Endothelial cell of hepatic sinusoid (primary cell): ENCODE measurements at regions not wholly inside any gene's neighbourhood (a gene's known extent, or its start where the extent isn't known, plus 50 kb on each side); places are given as distances from the start of the nearest gene placed in this dataset.

Experiments used
- in situ Hi-C: cut with HindIII; loops from 2 replicates; pipeline ENCODE4 v1.10.0; 2017; ENCODE audit warnings: low sequenced_read_pairs

DNA sequence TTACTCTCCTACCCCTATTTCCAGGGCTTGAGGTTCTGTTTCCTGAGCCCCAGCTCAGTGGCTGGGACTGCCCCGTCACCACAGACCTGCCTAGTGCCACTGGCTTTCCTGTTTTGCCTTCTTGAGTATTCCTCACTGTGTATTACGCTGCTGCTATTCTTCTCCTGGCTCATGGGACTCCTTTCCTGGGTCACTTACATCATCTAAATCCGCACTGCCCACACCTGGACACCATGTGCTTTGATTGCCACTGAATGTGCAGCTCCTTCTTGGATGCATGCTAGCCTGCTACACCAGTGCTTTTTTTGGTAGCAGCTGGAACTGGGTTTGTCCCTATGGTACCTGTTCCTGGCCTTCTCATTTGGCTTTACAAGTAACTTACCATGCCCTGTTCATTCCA is 96.6 kb upstream of the PTPRM start:
- in situ Hi-C loops = no loop called here

DNA sequence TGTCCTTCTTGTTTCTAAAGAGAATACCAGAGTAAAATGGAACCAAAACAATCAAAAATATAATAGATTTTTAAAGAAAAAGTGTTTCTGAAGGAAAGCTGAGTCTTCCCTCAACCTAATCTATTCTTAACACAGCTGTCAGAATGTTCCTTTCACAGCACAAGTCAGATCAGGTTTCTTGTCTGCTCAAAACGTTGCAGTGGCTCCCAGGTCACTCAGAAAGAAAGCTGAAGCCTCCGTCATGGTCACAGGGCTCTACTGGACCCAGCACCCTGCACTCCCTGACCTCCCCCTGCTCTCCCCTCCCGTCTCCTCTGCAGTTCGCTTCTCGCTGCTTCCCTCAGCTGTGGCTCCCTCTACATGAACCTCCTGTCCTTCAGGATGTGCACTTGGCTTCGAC is 90.7 kb upstream of the PTPRM start:
- in situ Hi-C loops = loop anchor here (5.0 kb wide), 1 partner anchor 51 kb away; no protein-coding TSS in a partner anchor

DNA sequence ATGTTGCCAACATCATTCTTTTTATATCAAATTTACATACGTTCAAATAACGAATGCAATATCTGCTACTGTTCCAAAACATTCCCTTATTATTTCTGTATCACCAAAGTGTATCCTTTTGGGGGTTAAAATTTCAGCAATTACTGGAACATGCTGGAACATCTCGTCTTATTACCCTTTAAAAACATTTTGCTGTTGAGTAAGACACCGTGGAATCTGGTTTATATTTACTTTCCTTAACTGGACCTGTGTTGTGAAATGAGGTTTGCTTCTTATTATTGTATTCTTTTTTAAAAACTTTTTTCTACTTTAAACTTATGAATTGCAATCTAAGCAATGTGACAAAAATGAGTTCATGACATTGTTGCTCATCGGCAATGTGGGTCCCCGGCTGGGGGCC is 87.4 kb upstream of the PTPRM start:
- in situ Hi-C loops = loop anchor here (5.0 kb wide), 1 partner anchor 48 kb away; no protein-coding TSS in a partner anchor

DNA sequence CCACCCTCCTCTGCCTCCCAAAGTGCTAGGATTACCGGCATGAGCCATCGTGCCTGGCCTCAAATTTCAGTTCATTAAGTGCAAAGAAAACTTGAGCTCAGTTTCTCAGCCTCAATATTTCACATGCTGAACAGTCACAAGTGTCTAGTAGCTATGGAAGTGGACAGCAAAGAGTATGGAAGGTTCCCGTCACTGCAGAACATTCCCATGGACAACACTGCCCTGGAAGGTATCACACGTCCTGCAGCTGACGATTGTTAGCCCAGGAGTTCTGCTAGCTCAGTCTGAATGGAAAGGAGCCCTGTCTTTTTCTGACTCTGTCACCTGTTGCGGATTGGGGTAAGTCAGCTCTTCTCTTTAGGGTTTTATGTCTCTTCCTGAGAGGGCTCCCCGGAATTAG is 86.2 kb upstream of the PTPRM start:
- in situ Hi-C loops = no loop called here

DNA sequence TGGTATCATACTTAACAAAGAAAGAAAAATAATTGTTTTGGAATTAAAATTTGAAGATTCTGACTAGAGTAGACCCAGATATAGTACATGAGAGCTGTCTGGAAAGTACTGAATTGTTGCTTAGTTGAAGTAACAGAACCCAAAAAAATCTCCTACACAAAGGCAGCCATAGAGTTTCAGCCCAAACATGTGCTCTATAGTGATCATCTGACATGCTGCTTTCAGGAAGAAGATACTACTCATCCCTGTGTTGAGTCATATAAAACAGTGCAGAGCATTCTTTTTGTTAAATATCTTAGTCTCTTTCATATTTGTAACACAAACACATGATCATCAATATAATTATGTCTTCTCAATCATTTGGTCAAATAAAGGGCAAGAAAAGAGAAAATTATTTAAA is 84.8 kb upstream of the PTPRM start:
- in situ Hi-C loops = no loop called here

DNA sequence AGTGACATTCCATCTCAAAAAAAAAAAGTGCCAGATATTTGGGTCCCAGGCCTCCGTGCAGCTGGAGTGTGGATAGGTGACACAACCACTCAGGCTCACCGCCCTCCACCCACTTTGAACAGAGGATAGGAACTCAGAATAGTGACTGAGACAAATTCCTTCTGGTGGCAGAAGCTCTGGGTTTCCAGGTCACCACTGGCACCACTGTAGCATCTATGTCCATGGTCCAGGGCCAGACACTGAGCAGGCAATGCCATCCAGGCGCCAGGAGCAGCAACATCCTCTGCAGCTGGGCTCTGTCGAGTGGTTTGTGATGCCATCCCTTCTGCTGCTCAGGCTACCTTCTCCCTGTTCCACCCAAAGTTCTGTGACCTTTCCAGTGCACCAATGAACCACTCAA is 81.5 kb upstream of the PTPRM start:
- in situ Hi-C loops = no loop called here

DNA sequence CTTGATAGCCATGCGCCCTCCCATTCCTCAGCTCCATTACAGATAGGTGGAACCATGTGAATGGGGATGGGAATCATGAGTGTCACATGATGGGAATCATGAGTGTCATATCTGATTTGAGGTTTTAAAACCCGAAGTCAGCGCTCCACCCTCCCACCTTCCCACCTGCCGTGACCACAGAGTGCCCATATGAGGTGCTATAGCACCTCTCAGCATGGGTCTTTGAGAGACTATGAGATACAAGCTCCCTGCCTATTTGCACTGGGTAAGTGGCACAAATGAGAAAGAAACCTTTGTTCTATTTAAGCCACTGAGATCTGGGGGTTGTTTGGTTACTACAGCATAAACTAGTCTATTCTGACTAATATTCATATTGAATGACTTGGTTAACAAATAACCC is 78.5 kb upstream of the PTPRM start:
- in situ Hi-C loops = no loop called here

DNA sequence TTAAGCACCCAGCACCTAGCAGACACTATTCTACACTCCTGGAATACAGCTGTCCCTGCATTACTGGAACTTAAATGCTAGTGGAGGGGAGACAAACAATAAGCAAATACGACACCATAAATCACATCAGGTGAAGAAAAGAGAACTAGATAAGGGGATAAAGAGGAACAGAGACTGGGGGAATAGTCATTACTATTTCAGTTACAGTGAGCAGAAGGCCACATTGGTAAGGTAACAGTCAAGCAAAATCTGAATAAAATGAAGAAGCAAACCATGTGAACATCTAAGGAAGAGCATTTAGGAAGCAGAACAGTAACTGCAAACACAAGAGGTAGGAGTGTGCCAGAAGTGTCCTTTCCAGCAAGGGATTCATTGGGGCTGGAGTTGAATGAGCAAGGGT is 77.0 kb upstream of the PTPRM start:
- in situ Hi-C loops = no loop called here

DNA sequence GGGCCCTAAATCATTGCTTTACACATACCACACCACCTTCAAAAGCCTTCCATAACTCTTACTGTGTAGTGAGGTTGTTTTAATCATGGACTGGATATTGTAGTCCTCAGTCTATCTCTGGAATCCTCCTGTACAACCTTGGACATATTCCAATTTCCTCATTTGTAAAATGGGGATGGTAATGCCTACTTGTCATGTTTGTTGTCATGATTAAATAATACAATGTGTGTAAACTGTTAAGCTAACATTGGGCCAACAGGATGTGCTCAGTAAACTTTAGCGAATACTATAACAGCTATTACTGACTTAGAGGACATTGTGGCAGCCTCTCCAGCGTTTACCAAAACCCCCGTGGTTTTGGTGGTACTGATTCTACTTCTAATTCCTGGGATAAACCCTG is 74.7 kb upstream of the PTPRM start:
- in situ Hi-C loops = no loop called here

DNA sequence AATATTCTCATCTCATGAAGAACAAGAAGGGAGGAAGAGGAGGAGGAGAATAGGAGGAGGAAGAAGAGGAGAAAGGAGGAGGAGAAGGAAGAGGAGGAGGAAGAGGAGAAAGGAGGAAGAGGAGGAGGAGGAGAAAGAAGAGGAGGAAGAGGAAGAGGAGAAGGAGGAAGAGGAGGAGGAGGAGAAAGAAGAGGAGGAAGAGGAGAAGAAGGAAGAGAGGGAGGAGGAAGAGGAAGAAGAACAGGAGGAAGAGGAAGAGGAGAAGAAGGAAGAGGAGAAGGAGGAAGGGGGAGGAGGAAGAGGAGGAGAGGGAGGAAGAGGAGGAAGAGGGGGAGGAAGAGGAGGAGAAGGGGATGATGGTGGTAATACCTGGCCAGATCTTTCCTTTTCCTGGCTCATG is 70.0 kb upstream of the PTPRM start:
- in situ Hi-C loops = no loop called here

DNA sequence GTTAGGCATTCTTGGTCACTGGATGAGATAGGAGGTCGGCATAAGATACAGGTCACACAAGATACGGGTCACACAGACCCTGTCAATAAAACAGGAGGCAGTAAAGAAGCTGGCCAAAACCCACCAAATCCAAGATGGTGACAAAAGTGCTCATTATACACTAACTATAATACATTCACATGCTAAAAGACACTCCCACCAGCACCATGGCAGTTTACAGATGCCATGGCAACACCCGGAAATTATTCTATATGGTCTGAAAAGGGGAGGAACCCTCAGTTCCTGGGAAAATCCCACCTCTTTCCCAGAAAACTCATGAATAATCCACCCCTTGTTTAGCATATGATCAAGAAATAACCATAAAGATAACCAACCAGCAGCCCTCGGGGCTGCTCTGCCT is 56.0 kb upstream of the PTPRM start:
- in situ Hi-C loops = no loop called here

DNA sequence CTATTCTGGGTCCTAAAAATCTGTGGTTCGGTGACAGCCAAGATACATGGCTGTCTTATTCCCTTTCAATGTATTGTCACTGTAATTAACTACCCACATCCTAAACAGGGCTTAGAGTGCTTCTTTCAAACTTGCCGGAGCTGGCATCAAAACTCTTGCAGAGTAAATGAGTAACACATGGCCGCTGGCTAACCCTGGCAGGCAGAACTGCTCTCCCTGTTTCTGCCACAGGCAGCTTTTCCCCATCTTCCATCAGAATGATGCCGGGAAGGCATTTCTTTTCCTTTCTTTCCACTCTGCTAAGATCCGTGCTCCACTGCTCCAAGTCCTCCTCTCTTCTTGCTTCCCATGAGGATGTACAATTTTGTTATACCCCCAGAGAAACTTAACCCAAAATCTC is 54.8 kb upstream of the PTPRM start:
- in situ Hi-C loops = no loop called here

DNA sequence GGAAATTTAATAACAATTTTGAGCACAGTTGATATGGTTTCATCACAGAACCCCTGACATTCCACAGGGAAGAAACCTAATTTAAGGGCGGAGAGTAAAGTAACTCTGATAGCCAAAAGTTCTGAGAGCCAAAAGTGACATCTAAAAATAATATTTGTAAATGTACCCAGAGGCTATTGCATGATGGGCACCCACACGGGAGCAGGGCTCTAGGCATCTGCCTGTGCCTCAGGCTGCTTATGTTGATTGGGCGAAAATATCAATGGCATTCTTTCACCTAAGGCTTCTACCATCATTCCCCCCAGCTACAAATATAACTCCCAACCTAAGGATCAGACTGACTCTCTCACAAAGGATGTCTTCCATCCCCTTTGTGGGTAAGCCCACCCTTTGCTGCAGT is 54.1 kb upstream of the PTPRM start:
- in situ Hi-C loops = no loop called here

DNA sequence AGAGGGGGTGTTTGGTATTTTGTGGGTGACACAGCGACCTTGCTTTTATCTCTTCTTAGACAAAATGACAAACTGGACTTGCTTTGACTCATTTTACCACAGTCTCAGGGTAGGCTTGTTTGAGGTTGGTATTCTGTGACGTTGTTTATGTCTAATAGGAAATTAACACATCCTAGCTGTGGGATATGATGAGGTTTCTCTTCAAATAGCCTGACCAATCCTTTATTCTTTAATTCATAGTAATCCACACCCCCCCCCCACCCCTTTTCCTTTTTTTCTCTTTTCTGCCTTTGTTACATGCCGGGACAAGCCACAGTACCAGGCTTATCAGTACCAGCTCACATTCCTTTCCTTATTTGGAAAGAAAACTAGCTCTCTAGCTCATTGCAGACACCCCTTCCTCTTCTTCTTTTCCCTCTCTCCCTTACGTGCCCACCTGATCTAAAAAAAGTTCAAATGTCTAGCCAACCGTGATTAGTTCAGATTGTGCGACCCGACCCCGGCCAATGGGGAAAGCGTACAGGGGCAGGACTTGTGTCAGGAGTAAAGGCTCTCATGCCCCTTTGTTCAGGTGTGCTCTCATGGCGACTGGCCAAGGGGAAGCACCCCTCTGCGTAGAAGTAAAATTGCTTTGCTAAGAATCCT is 52.2 kb upstream of the PTPRM start:
- in situ Hi-C loops = no loop called here

DNA sequence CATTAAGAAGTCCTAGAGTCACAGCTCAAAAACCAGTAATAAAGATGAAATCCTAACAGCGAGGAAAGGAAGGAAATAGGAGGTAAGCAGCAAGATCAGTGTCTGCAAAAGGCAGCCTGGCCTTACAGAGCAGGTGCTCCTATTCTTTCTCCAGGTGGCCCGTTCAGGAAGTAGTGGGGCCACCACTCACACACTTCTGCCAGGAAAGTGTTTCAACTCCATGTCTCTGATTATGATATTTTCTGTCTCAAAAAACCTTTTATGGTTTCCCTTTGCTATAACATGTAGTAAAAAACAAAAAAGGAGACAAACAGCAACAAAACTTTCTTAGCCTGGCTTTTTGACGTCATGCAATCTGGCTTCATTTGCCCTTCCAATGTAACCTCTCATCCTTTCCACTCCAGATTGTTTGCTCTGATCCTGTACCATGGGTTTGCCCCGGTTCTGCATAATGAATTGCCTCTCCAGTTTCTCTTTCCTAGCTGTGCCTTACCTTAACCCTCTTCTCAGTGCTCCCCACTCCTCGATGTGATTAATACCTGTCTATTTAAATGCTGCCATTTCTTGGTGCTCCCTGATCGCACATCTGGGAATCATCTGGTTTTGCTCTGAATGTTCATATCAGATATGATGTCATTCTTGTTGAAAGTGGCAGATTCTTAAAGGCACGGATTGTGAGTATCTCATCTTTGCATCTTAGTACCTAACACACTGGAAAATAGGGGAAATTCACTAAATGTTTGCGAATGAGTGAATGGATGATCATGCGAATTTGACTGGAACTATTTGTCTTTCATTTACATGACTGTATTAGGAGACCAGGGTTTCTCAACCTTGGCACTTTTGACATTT is 50.6 kb upstream of the PTPRM start:
- in situ Hi-C loops = no loop called here
